ENCODE measurements at regions not wholly inside any gene's neighbourhood (a gene's known extent, or its start where the extent isn't known, plus 50 kb on each side); places are given as distances from the start of the nearest gene placed in this dataset.
"Not testable (repeated sequence)": the region's sequence is repeated elsewhere in the genome, so short reads cannot be mapped to it uniquely, and the experiment has no call there.

GRCh38 chr21:21971384-21971783, 973.2 kb downstream of the NCAM2 start:
- no CpG with 5 or more reads among the region's 4 CpGs for WGBS (ENCODE audit: insufficient coverage, insufficient read length)
- DNase-seq (ENCODE audit: low read depth, low spot score), result no peak

GRCh38 chr21:21973806-21974205, 975.6 kb downstream of the NCAM2 start:
- Histone ChIP-seq H3K9me3 (ENCODE audit: control insufficient read depth, insufficient read depth, low read length) (no peaks in the 10 kb centered on the region; the same call in 1 of the 2 replicates), H3K4me3 (ENCODE audit: low read length) (no peak overlapping the region), H3K36me3 (ENCODE audit: control insufficient read depth, insufficient read depth, low read length) (no peaks in the 10 kb centered on the region), H3K27me3 (ENCODE audit: control insufficient read depth, insufficient read depth, low read length) (no peaks in the 10 kb centered on the region), H3K27ac (ENCODE audit: low read length) (no peak overlapping the region), H3K4me1 (ENCODE audit: control insufficient read depth, insufficient read depth, low read length) (no peaks in the 10 kb centered on the region)
- no peak for DNase-seq (ENCODE audit: low read depth, low spot score)
- no CpG with 5 or more reads among the region's 5 CpGs for whole genome bisulfite sequencing (ENCODE audit: insufficient coverage, insufficient read length)

More at GRCh38 chr21:21971384-21971783, 973.2 kb downstream of the NCAM2 start:
- Histone ChIP-seq H3K4me3 (ENCODE audit: low read length) (no peak overlapping the region), H3K27me3 (ENCODE audit: control insufficient read depth, insufficient read depth, low read length) (no peaks in the 10 kb centered on the region), H3K9me3 (ENCODE audit: control insufficient read depth, insufficient read depth, low read length) (no peaks in the 10 kb centered on the region; the same call in none of the 2 replicates), H3K27ac (ENCODE audit: low read length) (no peak overlapping the region), H3K4me1 (ENCODE audit: control insufficient read depth, insufficient read depth, low read length) (no peaks in the 10 kb centered on the region), H3K36me3 (ENCODE audit: control insufficient read depth, insufficient read depth, low read length) (no peaks in the 10 kb centered on the region)

DNA sequence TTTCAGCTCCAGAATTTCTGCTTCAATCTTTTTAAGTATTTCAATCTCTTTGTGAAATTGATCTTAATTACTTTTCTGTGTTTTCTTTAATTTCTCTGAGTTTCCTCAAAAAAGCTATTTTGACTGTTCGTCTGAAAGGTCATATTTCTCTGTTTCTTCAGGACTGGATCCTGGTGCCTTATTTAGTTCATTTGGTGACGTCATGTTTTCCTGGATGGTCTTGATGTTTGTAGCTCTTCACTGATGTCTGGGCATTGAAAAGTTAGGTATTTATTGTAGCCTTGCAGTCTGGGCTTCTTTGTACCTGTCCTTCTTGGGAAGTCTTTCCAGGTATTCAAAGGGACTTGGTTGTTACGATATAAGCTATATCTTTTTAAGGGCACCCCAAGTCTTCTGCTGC, 998.7 kb downstream of the NCAM2 start:
- no peak overlapping the region for H3K4me3 ChIP-seq (ENCODE audit: low read length)
- H3K36me3 ChIP-seq (ENCODE audit: control insufficient read depth, insufficient read depth, low read length), result no peaks in the 10 kb centered on the region
- no CpG with 5 or more reads among the region's 3 CpGs for WGBS (ENCODE audit: insufficient coverage, insufficient read length)
- 0 out of 2 replicates have a peak, but pooled peaks cover 2% of the 10 kb centered on the region for H3K9me3 ChIP-seq (ENCODE audit: control insufficient read depth, insufficient read depth, low read length)
- H3K4me1 ChIP-seq (ENCODE audit: control insufficient read depth, insufficient read depth, low read length), result no peaks in the 10 kb centered on the region
- no peak for DNase-seq (ENCODE audit: low read depth, low spot score)
- H3K27me3 ChIP-seq (ENCODE audit: control insufficient read depth, insufficient read depth, low read length), result no peaks in the 10 kb centered on the region
- no peak overlapping the region for H3K27ac ChIP-seq (ENCODE audit: low read length)

DNA sequence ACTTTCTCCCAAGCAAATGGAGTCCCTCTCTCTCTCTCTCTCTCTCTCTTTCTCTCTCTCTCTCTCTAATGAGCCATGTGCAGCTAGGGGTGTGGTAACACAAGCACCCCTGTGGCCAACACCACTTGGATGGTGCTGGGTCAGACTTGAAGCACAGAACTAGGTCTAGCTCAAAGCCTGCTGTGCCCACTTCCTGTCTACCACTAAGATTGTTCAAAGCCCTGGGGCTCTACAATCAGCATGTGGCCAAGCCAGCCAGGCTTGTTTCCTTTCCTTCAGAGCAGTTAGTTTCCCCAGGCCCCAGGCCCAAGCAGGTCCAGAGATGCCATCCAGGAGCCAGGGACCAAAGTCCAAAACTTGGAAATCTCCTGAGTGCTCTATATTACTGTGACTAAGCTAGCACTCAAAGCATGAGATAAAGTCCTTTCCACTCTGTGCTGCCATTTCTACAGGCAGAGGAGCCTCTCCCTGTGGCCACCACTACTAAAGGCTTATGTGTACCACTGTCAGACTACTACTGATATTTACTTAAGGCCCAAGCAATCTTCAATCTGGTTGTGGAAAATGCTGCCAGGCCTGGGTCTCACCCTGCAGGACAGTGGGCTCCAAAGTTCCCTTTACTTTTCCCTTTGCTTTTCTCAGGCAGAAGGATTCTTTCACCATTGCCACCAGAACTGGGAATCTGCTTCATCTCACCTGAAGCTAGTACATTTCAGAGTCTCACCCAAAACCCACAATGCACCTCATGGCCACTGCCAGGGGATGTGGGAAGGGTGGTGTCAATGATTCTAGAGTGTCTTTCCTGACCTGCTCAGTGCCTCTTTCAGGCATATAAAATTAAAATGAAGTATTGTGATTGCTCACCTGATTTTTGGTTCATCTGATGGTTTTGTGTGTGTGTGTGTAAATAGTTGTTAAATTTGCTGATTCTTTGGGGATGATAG, 999.5 kb downstream of the NCAM2 start:
- Histone ChIP-seq H3K36me3 (ENCODE audit: control insufficient read depth, insufficient read depth, low read length) (no peaks in the 10 kb centered on the region), H3K4me1 (ENCODE audit: control insufficient read depth, insufficient read depth, low read length) (no peaks in the 10 kb centered on the region), H3K4me3 (ENCODE audit: low read length) (no peak overlapping the region), H3K27ac (ENCODE audit: low read length) (no peak overlapping the region), H3K27me3 (ENCODE audit: control insufficient read depth, insufficient read depth, low read length) (no peaks in the 10 kb centered on the region), H3K9me3 (ENCODE audit: control insufficient read depth, insufficient read depth, low read length) (0 out of 2 replicates have a peak, but pooled peaks cover 2% of the 10 kb centered on the region)
- DNase-seq (ENCODE audit: low read depth, low spot score), result no peak

DNA sequence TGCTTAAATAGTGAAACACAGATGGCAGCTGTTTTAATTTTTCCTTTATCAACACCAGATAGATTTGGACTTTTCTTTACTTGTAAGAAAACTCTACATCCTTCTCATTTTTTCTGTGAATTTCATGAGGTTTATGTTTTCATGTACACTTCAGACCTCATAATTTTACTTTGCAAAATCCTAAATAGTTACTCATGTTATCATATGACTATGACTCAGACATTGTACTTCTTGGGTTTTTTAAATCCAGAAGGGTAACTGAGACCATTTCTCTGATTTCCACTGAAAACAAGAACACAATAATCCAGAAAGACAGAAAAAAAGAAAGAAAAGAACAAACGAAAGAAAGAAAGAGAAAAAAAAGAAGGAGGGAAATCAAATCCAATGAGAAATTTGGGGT, 1021.6 kb downstream of the NCAM2 start:
- no peak for DNase-seq (ENCODE audit: low read depth, low spot score)
- Histone ChIP-seq H3K27ac (ENCODE audit: low read length) (no peak overlapping the region), H3K4me1 (ENCODE audit: control insufficient read depth, insufficient read depth, low read length) (no peaks in the 10 kb centered on the region), H3K27me3 (ENCODE audit: control insufficient read depth, insufficient read depth, low read length) (no peaks in the 10 kb centered on the region), H3K36me3 (ENCODE audit: control insufficient read depth, insufficient read depth, low read length) (no peaks in the 10 kb centered on the region), H3K4me3 (ENCODE audit: low read length) (no peak overlapping the region), H3K9me3 (ENCODE audit: control insufficient read depth, insufficient read depth, low read length) (peaks cover 6% of the 10 kb centered on the region)
- WGBS (ENCODE audit: insufficient coverage, insufficient read length), result no CpG with 5 or more reads among the region's 1 CpG

DNA sequence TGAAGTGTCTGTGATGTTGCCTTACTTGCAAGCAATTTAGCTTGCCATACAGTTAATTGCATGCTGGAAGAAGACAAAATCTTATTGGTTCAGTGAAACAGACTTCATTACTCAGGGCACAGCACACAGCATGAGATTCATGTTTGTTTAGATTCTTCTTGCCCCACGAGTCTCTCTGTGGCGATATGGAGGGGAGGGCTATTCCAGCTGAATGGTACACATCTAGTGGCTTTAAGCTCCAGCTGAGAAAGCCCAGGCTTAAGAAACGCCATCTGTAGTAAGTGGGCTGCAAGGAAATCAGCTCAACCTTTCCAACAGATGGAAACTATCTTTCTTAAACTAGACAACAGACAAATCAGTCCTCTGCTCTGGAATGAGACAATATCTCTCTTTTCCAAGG, 1022.0 kb downstream of the NCAM2 start:
- H3K27me3 ChIP-seq (ENCODE audit: control insufficient read depth, insufficient read depth, low read length), result no peaks in the 10 kb centered on the region
- DNase-seq (ENCODE audit: low read depth, low spot score), result no peak
- no peak overlapping the region for H3K27ac ChIP-seq (ENCODE audit: low read length)
- peaks cover 6% of the 10 kb centered on the region for H3K9me3 ChIP-seq (ENCODE audit: control insufficient read depth, insufficient read depth, low read length)
- no CpG with 5 or more reads among the region's 3 CpGs for WGBS (ENCODE audit: insufficient coverage, insufficient read length)
- H3K4me3 ChIP-seq (ENCODE audit: low read length), result no peak overlapping the region
- no peaks in the 10 kb centered on the region for H3K4me1 ChIP-seq (ENCODE audit: control insufficient read depth, insufficient read depth, low read length)
- H3K36me3 ChIP-seq (ENCODE audit: control insufficient read depth, insufficient read depth, low read length), result no peaks in the 10 kb centered on the region

GRCh38 chr21:22023896-22024295, 1025.7 kb downstream of the NCAM2 start:
- not testable (repeated sequence) for DNase-seq (ENCODE audit: low read depth, low spot score); H3K4me3 ChIP-seq (ENCODE audit: low read length); H3K27ac ChIP-seq (ENCODE audit: low read length); H3K36me3 ChIP-seq (ENCODE audit: control insufficient read depth, insufficient read depth, low read length); H3K27me3 ChIP-seq (ENCODE audit: control insufficient read depth, insufficient read depth, low read length); H3K9me3 ChIP-seq (ENCODE audit: control insufficient read depth, insufficient read depth, low read length); H3K4me1 ChIP-seq (ENCODE audit: control insufficient read depth, insufficient read depth, low read length)
- no CpG with 5 or more reads among the region's 2 CpGs for WGBS (ENCODE audit: insufficient coverage, insufficient read length)

DNA sequence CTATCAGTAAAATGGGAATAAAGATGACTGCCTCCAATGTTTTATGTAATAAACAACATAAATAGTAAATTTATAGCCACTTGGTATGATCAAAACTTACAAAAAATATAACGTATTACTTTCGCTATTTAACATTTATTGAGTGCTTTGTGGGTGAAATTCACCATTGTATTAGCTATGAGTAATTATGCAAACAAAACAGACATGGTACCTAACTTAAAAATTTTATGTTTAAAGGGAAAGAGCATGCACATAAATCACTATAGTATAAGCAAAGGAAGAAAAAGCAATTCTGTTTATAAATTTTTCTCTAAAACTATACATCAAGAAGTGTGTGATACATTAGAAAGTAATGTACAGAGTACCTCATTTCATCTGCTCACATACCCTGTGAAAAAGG, 1046.2 kb downstream of the NCAM2 start:
- H3K36me3 ChIP-seq (ENCODE audit: control insufficient read depth, insufficient read depth, low read length), result no peaks in the 10 kb centered on the region
- no peak overlapping the region for H3K4me3 ChIP-seq (ENCODE audit: low read length)
- no peaks in the 10 kb centered on the region for H3K27me3 ChIP-seq (ENCODE audit: control insufficient read depth, insufficient read depth, low read length)
- no peak for DNase-seq (ENCODE audit: low read depth, low spot score)
- H3K27ac ChIP-seq (ENCODE audit: low read length), result no peak overlapping the region
- peaks cover 12% of the 10 kb centered on the region for H3K9me3 ChIP-seq (ENCODE audit: control insufficient read depth, insufficient read depth, low read length)
- no CpG with 5 or more reads among the region's 2 CpGs for WGBS (ENCODE audit: insufficient coverage, insufficient read length)
- no peaks in the 10 kb centered on the region for H3K4me1 ChIP-seq (ENCODE audit: control insufficient read depth, insufficient read depth, low read length)

DNA sequence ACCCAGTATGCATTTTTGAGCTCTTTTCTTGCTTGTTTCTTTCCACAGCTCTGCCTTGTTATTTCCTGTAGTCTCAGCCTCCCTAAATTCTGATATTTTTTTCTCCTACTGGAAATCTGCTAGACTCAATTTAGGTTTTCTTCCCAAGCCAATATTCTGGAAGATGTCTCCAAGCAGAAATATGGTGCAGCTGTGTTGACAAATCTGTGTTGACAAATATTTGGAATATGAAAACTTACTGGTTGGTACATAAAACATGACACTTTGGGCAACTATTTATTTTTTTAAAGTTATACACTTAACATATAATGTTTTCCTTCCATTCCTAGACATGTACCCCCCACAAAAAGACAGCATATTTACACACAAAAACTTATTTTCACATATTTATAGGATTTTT, 1048.4 kb downstream of the NCAM2 start:
- Histone ChIP-seq H3K27ac (ENCODE audit: low read length) (no peak overlapping the region), H3K27me3 (ENCODE audit: control insufficient read depth, insufficient read depth, low read length) (no peaks in the 10 kb centered on the region), H3K4me3 (ENCODE audit: low read length) (no peak overlapping the region), H3K36me3 (ENCODE audit: control insufficient read depth, insufficient read depth, low read length) (no peaks in the 10 kb centered on the region), H3K9me3 (ENCODE audit: control insufficient read depth, insufficient read depth, low read length) (no peaks in the 10 kb centered on the region; the same call in 1 of the 2 replicates), H3K4me1 (ENCODE audit: control insufficient read depth, insufficient read depth, low read length) (no peaks in the 10 kb centered on the region)
- no peak for DNase-seq (ENCODE audit: low read depth, low spot score)

DNA sequence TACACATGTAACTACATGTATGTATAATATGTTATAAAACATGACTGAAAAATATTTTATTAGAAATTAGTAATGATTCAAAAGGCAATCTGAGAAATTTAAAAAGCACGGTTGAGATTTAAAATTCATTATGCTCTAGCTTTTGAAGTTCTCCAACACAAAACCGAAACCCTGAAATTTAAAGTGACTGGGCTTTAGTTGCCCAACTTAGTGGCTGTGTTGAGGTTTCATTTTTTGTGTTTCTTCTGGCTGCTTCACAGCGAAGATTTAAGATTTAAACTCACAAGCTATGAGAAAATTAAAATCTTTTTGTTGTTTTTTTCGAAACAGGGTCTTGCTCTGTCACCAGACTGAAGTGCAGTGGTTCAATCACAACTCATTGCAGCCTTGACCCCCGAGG, 1058.7 kb downstream of the NCAM2 start:
- Histone ChIP-seq H3K27ac (ENCODE audit: low read length) (no peak overlapping the region), H3K36me3 (ENCODE audit: control insufficient read depth, insufficient read depth, low read length) (no peaks in the 10 kb centered on the region), H3K4me1 (ENCODE audit: control insufficient read depth, insufficient read depth, low read length) (no peaks in the 10 kb centered on the region), H3K9me3 (ENCODE audit: control insufficient read depth, insufficient read depth, low read length) (no peaks in the 10 kb centered on the region), H3K4me3 (ENCODE audit: low read length) (no peak overlapping the region), H3K27me3 (ENCODE audit: control insufficient read depth, insufficient read depth, low read length) (no peaks in the 10 kb centered on the region)
- WGBS (ENCODE audit: insufficient coverage, insufficient read length), result no CpG with 5 or more reads among the region's 5 CpGs
- DNase-seq (ENCODE audit: low read depth, low spot score), result no peak

Measured in iPS DF 6.9 (cell line).